ENCODE measurements at regions not wholly inside any gene's neighbourhood (a gene's known extent, or its start where the extent isn't known, plus 50 kb on each side); places are given as distances from the start of the nearest gene placed in this dataset.

- DNase-seq (no peak), ATAC-seq (ENCODE audit: low FRiP score in 2 of 2) (no peak)
- Histone ChIP-seq H3K4me3 (no peak overlapping the region), H3K27ac (no peak overlapping the region), H3K9me3 (no peaks in the 10 kb centered on the region), H3K36me3 (no peaks in the 10 kb centered on the region), H3K27me3 (no peaks in the 10 kb centered on the region), H3K4me1 (peaks cover 0 to 10% (median 7%) of the 10 kb centered on the region in 4 donors)
- WGBS, 2 donors: 88 to 92% methylated on average over 4 of the region's 4 CpGs
- no peak for TF ChIP-seq EP300 (IDR thresholded peaks at IDR 0.05)
- TF ChIP-seq POLR2A (IDR thresholded peaks at IDR 0.05): no peak
- TF ChIP-seq, protein P1, sequence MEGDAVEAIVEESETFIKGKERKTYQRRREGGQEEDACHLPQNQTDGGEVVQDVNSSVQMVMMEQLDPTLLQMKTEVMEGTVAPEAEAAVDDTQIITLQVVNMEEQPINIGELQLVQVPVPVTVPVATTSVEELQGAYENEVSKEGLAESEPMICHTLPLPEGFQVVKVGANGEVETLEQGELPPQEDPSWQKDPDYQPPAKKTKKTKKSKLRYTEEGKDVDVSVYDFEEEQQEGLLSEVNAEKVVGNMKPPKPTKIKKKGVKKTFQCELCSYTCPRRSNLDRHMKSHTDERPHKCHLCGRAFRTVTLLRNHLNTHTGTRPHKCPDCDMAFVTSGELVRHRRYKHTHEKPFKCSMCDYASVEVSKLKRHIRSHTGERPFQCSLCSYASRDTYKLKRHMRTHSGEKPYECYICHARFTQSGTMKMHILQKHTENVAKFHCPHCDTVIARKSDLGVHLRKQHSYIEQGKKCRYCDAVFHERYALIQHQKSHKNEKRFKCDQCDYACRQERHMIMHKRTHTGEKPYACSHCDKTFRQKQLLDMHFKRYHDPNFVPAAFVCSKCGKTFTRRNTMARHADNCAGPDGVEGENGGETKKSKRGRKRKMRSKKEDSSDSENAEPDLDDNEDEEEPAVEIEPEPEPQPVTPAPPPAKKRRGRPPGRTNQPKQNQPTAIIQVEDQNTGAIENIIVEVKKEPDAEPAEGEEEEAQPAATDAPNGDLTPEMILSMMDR (IDR thresholded peaks at IDR 0.05): no peak
- no peak for TF ChIP-seq POLR2AphosphoS5 (IDR thresholded peaks at IDR 0.05)
Measured at GRCh38 chr13:50241479-50241878, 226.2 kb downstream of the KCNRG start.

GRCh38 chr13:50243931-50244330 is 228.7 kb downstream of the KCNRG start:
- Histone ChIP-seq H3K4me1 (peaks cover 0 to 10% (median 7%) of the 10 kb centered on the region in 4 donors), H3K36me3 (no peaks in the 10 kb centered on the region), H3K9me3 (no peaks in the 10 kb centered on the region), H3K4me3 (no peak overlapping the region), H3K27ac (no peak overlapping the region), H3K27me3 (no peaks in the 10 kb centered on the region)
- TF ChIP-seq POLR2AphosphoS5 (IDR thresholded peaks at IDR 0.05) (no peak), POLR2A (IDR thresholded peaks at IDR 0.05) (no peak), EP300 (IDR thresholded peaks at IDR 0.05) (no peak)
- TF ChIP-seq, protein P1 (IDR thresholded peaks at IDR 0.05): no peak
- DNase-seq (no peak), ATAC-seq (ENCODE audit: low FRiP score in 2 of 2) (no peak)
- 85 to 86% methylated on average over 2 of the region's 2 CpGs for WGBS, 2 donors

- H3K36me3 ChIP-seq: no peaks in the 10 kb centered on the region
- H3K27me3 ChIP-seq: no peaks in the 10 kb centered on the region
- no peak overlapping the region for H3K27ac ChIP-seq
- no peak overlapping the region for H3K4me3 ChIP-seq
- ATAC-seq (ENCODE audit: low FRiP score in 2 of 2): no peak
- WGBS, 2 donors: 69 to 70% methylated on average over 6 of the region's 6 CpGs
- no peaks in the 10 kb centered on the region for H3K9me3 ChIP-seq
- H3K4me1 ChIP-seq: peaks cover 0 to 10% (median 7%) of the 10 kb centered on the region in 4 donors
- no peak for TF ChIP-seq EP300 (IDR thresholded peaks at IDR 0.05)
- TF ChIP-seq POLR2AphosphoS5 (IDR thresholded peaks at IDR 0.05): no peak
- no peak for TF ChIP-seq POLR2A (IDR thresholded peaks at IDR 0.05)
- TF ChIP-seq, protein P1 (IDR thresholded peaks at IDR 0.05): no peak
- no peak for DNase-seq
Measured at GRCh38 chr13:50244355-50244712, 229.1 kb downstream of the KCNRG start.

DNA sequence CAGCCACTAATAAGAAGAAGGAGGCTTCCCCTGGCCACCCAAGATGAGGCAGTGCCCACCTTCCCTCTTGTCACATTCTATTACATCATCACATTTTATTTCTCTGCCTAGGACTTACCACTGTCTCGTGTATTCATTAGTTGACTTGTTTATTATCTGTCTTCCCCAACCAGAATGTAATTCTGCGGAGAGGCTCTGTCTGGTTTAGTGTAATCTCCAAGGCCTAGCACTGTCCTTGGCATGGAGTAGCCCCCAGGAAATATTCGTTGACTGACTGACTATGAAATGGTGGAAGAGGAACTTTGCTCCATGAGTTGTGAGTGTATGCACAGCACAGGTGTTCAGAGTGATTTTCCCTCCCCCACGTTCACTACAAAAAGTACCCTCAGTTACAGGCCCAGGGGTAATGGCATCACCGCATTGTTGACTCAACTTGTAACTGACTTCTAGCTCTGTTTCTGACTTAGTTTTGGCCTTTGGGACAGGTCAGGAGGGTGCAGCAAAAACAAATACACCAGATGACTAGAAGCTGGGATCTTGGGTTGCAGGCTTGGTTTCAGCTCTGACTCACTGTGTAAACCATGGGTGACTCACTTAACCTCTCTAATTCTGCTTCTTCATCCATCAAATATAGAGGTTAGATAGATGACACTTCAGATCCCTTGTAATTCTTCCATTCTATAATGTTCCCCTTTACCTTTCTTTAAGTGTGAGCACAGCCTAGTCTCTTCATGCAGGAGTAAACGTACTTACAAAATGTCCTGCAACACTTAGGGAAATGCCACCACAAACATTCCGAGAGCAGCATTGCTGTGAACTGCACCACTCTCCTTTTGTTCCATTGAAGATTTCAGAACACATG is 229.7 kb downstream of the KCNRG start:
- H3K9me3 ChIP-seq: no peaks in the 10 kb centered on the region
- WGBS, 2 donors: 72 to 75% methylated on average over 7 of the region's 7 CpGs
- H3K36me3 ChIP-seq: no peaks in the 10 kb centered on the region
- DNase-seq (peak in 1 of 2 donors; percentile 68), ATAC-seq (ENCODE audit: low FRiP score in 2 of 2) (peak; percentile 80 to 86)
- H3K4me3 ChIP-seq: no peak overlapping the region
- H3K27ac ChIP-seq: no peak overlapping the region
- TF ChIP-seq EP300 (IDR thresholded peaks at IDR 0.05): peak in 1 of 4 donors; percentile 23
- TF ChIP-seq, protein P1 (IDR thresholded peaks at IDR 0.05): no peak
- TF ChIP-seq POLR2A (IDR thresholded peaks at IDR 0.05): no peak
- TF ChIP-seq POLR2AphosphoS5 (IDR thresholded peaks at IDR 0.05): no peak
- peaks cover 0 to 10% (median 7%) of the 10 kb centered on the region in 4 donors for H3K4me1 ChIP-seq
- H3K27me3 ChIP-seq: no peaks in the 10 kb centered on the region
